PFSK-1 (cell line): ENCODE measurements at regions not wholly inside any gene's neighbourhood (a gene's known extent, or its start where the extent isn't known, plus 50 kb on each side); places are given as distances from the start of the nearest gene placed in this dataset.

Experiments
- FOXP2 ChIP-seq: optimal IDR thresholded peaks from 2 replicates; pipeline ENCODE3; 2011; ENCODE audit warnings: borderline replicate concordance, control low read depth, inconsistent platforms; ENCODE audit not compliant: insufficient read depth; ENCODE audit errors: extremely low read length, extremely low read depth
- POLR2AphosphoS5 ChIP-seq: IDR thresholded peaks from 2 replicates; pipeline ENCODE4 v1.6.1; 2012; ENCODE audit warnings: low read depth, mild to moderate bottlenecking, control low read depth, low read length, moderate library complexity
- SIN3A ChIP-seq: IDR thresholded peaks from 2 replicates; pipeline ENCODE4 v1.6.1; 2012; ENCODE audit warnings: mild to moderate bottlenecking, low read length, moderate library complexity, borderline replicate concordance; ENCODE audit not compliant: insufficient read depth
- TAF1 ChIP-seq: IDR thresholded peaks from 2 replicates; pipeline ENCODE4 v1.6.1; 2012; ENCODE audit warnings: low read length, control low read depth, borderline replicate concordance; ENCODE audit not compliant: insufficient read depth
- TF ChIP-seq, protein P1 (sequence below), 2 experiments: IDR thresholded peaks; 2 replicates each; pipeline versions ENCODE4 v1.6.1 to v1.8.0; 2011 to 2012; ENCODE audit warnings: low read depth in 2 of 2, low read length in 2 of 2, control low read depth in 1 of 2, inconsistent platforms in 1 of 2, mild to moderate bottlenecking in 1 of 2, moderate library complexity in 1 of 2; ENCODE audit not compliant: insufficient read depth in 1 of 2

DNA sequence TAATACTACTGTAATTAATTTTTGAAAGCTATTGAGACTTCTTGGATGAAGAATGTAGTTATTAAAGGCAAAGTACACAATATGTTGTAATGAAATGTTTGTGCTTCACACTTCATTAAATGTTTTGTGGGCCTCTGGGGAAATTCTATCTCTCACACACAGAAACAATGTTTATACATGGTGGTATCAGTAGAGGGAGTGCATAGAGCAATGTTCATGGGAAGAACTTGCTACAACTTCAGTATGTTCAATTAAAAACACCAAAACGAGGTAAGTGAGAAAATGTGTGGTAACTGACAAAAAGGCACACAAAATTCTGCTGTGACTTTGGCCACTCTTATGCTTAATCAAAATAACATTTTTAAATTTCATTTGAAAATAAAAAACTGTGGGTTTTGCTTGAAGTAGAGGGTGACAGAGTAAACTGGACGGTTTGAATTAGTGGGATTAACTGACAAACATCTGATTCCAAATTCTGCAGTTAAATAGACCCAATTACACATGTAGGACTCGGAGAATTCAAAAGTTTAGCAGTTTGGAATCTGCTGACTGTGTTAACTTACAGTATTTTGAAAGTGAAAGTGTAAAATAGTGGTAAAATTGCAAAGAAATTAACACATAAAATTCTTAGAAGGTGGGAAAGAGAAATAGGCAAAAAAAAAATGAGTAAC is 111.4 kb upstream of the TTC29 start:
- TF ChIP-seq TAF1, result no peak
- TF ChIP-seq, protein P1, sequence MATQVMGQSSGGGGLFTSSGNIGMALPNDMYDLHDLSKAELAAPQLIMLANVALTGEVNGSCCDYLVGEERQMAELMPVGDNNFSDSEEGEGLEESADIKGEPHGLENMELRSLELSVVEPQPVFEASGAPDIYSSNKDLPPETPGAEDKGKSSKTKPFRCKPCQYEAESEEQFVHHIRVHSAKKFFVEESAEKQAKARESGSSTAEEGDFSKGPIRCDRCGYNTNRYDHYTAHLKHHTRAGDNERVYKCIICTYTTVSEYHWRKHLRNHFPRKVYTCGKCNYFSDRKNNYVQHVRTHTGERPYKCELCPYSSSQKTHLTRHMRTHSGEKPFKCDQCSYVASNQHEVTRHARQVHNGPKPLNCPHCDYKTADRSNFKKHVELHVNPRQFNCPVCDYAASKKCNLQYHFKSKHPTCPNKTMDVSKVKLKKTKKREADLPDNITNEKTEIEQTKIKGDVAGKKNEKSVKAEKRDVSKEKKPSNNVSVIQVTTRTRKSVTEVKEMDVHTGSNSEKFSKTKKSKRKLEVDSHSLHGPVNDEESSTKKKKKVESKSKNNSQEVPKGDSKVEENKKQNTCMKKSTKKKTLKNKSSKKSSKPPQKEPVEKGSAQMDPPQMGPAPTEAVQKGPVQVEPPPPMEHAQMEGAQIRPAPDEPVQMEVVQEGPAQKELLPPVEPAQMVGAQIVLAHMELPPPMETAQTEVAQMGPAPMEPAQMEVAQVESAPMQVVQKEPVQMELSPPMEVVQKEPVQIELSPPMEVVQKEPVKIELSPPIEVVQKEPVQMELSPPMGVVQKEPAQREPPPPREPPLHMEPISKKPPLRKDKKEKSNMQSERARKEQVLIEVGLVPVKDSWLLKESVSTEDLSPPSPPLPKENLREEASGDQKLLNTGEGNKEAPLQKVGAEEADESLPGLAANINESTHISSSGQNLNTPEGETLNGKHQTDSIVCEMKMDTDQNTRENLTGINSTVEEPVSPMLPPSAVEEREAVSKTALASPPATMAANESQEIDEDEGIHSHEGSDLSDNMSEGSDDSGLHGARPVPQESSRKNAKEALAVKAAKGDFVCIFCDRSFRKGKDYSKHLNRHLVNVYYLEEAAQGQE (IDR thresholded peaks at IDR 0.05; ENCODE audit: insufficient read depth in 1 of 2, low read depth in 2 of 2, low read length in 2 of 2), result no peak
- no peak for TF ChIP-seq SIN3A
- no peak for TF ChIP-seq FOXP2
- no peak for TF ChIP-seq POLR2AphosphoS5

DNA sequence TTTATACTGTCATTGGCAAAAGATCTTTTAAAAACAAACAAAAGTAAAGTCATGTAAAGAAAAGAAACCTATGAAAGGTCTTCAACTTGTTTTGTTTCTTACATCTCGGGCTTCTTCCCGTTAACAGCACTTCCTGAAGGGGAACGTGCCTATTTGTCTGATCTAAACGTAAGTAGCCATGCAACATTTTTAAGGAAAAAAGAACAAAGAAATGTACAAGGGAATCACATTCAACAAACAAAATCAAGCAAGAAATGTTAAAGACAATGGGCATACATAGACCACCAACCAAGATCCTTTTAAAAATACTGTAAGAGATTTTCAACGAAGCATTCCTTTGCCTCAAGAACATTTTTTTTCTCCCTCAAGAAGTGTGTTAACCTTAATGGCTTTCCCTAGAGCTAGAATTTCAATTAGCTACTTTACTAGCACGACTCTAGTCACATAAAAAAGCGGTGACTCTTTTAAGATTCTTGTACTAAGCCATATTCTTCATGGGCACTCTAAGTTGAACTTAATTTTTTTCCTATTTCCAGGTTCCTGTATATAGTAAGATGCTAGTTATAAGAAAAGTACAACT is 112.0 kb upstream of the TTC29 start:
- TF ChIP-seq TAF1 (no peak), SIN3A (no peak), FOXP2 (no peak), POLR2AphosphoS5 (no peak)
- TF ChIP-seq, protein P1 (IDR thresholded peaks at IDR 0.05; ENCODE audit: insufficient read depth in 1 of 2, low read depth in 2 of 2, low read length in 2 of 2), result no peak

DNA sequence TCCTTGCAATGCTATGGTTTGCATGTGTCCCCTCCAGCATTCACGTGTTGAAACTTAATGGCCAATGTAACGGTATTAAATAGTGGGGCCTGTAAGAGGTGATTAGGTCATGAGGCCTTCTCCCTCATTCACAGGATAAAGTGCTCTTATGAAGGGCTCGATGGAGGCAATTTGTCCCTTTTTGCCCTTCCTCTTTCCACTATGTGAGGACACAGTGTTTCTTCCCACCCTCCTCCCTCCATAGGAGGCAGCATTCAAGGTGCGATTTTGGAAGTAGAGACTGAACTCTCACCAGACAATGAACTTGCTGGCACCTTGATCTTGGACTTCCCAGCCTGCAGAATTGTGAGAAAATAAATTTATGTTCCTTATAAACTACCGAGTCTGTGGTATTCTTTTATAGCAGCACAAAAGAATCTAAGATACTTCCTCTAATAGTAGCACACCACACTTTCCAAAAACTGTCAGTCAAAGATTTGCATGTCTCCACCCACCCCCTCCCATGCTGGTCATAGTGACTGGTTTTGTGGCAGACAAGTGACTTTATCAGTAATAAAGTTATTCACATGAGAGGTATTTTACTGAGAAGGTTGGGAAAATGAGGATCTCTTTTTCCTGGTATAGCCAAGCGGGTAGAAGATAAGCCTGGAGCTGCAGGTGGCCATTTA is 113.5 kb upstream of the TTC29 start:
- TF ChIP-seq POLR2AphosphoS5 (no peak), FOXP2 (no peak)
- TF ChIP-seq, protein P1 (IDR thresholded peaks at IDR 0.05; ENCODE audit: insufficient read depth in 1 of 2, low read depth in 2 of 2, low read length in 2 of 2), result no peak

DNA sequence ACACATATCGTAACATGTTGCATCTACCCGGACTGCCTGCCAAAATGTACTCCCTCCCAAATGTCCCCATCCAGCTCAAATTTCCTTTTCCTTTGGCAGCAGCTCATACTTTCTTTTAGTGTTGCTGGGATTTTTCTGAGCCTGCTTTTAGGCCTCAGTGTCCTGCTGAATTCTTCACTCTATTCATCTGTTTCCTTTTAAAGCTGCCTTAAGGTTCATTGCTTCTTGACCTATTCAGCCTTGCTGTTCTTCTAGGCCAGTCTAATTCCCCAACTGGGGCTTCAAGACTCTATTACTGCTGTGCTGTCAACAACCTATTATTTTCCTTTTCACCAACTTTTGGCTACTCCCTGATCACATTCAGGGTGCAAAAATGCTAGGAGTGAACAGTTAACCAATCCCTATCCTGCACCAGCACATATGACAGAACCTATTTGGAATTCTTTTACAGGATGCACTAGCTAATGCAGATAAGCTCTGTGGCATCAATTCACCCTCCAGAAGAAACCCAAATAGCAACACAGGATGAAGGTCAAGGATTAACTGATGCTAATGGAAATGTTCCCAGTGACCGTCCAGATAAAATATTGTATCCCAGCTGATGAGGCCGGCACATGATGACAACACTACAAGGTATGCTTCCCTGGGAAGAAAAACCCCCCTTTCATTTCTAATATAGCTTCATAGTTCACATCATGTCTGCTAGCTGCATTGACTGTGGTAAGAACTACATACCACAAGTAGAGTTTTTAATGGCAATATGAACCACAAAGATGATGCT is 114.7 kb upstream of the TTC29 start:
- no peak for TF ChIP-seq POLR2AphosphoS5
- no peak for TF ChIP-seq TAF1
- TF ChIP-seq, protein P1 (IDR thresholded peaks at IDR 0.05; ENCODE audit: insufficient read depth in 1 of 2, low read depth in 2 of 2, low read length in 2 of 2), result no peak
- no peak for TF ChIP-seq FOXP2
- TF ChIP-seq SIN3A, result no peak
